Gastrocnemius medialis (tissue), 4 donors: ENCODE measurements at regions not wholly inside any gene's neighbourhood (a gene's known extent, or its start where the extent isn't known, plus 50 kb on each side); places are given as distances from the start of the nearest gene placed in this dataset.

Experiments used
- POLR2A ChIP-seq, 2 donors: fragments of 450-650 bp; IDR thresholded peaks; one replicate each; pipeline ENCODE4 v1.6.1; 2017; ENCODE audit warnings: antibody characterized with exemption in 2 of 2, mild to moderate bottlenecking in 2 of 2, moderate library complexity in 2 of 2
- TF ChIP-seq, protein P1 (sequence below), 5 experiments: fragments of 450-650 bp in 3 of 5; fragments of 200-600 bp in 2 of 5; sonication (generic) in 2 of 5; IDR thresholded peaks in 4 of 5; conservative IDR thresholded peaks in 1 of 5; 1 replicate in 4 of 5; 2 replicates in 1 of 5; pipeline ENCODE4 v1.5.1; 2016 to 2019; ENCODE audit warnings: antibody characterized with exemption in 5 of 5, mild to moderate bottlenecking in 3 of 5, moderate library complexity in 3 of 5

DNA sequence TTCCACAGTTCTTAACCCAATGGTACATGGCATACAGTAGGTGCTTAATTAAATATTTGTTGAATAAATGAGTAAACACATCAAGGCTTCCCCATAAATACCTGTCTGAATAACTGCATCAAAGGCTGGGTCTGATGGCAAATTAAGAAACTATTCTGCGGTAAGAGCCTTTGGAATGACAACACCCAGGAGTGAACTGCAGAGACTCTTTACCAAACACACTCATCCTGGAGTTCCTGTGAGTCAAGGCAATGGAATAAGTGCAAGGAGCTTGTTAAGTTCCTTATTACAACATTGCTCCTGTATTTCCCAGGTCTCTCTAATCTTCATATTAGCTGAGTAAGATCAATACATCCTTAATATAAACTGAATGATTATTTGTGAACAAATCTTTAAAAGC, 119.9 kb upstream of the STT3B start:
- TF ChIP-seq, protein P1, sequence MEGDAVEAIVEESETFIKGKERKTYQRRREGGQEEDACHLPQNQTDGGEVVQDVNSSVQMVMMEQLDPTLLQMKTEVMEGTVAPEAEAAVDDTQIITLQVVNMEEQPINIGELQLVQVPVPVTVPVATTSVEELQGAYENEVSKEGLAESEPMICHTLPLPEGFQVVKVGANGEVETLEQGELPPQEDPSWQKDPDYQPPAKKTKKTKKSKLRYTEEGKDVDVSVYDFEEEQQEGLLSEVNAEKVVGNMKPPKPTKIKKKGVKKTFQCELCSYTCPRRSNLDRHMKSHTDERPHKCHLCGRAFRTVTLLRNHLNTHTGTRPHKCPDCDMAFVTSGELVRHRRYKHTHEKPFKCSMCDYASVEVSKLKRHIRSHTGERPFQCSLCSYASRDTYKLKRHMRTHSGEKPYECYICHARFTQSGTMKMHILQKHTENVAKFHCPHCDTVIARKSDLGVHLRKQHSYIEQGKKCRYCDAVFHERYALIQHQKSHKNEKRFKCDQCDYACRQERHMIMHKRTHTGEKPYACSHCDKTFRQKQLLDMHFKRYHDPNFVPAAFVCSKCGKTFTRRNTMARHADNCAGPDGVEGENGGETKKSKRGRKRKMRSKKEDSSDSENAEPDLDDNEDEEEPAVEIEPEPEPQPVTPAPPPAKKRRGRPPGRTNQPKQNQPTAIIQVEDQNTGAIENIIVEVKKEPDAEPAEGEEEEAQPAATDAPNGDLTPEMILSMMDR (IDR thresholded peaks at IDR 0.05 in 4 of 5, conservative IDR thresholded peaks at IDR 0.05 in 1 of 5): no peak
- no peak for TF ChIP-seq POLR2A (IDR thresholded peaks at IDR 0.05)
